ENCODE measurements at regions not wholly inside any gene's neighbourhood (a gene's known extent, or its start where the extent isn't known, plus 50 kb on each side); places are given as distances from the start of the nearest gene placed in this dataset.

DNA sequence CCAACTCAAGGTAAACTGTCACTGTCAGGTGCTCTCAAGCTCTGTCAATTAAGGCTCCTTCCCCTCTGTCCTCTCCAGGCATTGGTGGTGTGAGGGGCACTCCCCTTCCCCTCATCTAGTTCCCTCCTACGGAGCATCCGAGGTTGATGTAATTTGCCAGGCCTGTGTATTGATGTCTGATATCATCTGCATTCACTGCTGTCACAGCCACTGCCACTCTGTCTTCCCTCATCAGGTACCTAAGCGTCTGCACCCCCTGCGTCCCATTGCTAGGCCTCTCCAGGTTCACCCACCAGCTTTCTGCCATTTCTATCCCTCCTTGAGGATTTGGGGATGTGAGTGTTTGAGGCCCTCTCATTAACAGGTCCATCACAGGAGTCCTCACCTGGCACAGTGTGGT lies 50.0 kb upstream of the SYT13 start:
- TF ChIP-seq MAZ (IDR thresholded peaks at IDR 0.05; ENCODE audit: borderline replicate concordance, low read depth, low read length) (no peak), CEBPB (IDR thresholded peaks at IDR 0.05; ENCODE audit: low read depth, low read length) (no peak), POLR2A (IDR thresholded peaks at IDR 0.05; ENCODE audit: low read depth, low read length) (no peak), BHLHE40 (IDR thresholded peaks at IDR 0.05; ENCODE audit: low read depth, low read length) (no peak)
- TF ChIP-seq, protein P1, sequence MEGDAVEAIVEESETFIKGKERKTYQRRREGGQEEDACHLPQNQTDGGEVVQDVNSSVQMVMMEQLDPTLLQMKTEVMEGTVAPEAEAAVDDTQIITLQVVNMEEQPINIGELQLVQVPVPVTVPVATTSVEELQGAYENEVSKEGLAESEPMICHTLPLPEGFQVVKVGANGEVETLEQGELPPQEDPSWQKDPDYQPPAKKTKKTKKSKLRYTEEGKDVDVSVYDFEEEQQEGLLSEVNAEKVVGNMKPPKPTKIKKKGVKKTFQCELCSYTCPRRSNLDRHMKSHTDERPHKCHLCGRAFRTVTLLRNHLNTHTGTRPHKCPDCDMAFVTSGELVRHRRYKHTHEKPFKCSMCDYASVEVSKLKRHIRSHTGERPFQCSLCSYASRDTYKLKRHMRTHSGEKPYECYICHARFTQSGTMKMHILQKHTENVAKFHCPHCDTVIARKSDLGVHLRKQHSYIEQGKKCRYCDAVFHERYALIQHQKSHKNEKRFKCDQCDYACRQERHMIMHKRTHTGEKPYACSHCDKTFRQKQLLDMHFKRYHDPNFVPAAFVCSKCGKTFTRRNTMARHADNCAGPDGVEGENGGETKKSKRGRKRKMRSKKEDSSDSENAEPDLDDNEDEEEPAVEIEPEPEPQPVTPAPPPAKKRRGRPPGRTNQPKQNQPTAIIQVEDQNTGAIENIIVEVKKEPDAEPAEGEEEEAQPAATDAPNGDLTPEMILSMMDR (conservative IDR thresholded peaks at IDR 0.05; ENCODE audit: low read depth, low read length), result no peak
- TF ChIP-seq, protein P2, sequence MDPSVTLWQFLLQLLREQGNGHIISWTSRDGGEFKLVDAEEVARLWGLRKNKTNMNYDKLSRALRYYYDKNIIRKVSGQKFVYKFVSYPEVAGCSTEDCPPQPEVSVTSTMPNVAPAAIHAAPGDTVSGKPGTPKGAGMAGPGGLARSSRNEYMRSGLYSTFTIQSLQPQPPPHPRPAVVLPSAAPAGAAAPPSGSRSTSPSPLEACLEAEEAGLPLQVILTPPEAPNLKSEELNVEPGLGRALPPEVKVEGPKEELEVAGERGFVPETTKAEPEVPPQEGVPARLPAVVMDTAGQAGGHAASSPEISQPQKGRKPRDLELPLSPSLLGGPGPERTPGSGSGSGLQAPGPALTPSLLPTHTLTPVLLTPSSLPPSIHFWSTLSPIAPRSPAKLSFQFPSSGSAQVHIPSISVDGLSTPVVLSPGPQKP (IDR thresholded peaks at IDR 0.05; ENCODE audit: borderline replicate concordance, low read depth, low read length), result no peak

All from IMR-90 (cell line).